SU-DHL-6 (cell line): ENCODE measurements at regions not wholly inside any gene's neighbourhood (a gene's known extent, or its start where the extent isn't known, plus 50 kb on each side); places are given as distances from the start of the nearest gene placed in this dataset.

Experiments
- CTCF ChIP-seq: fragments of 200-600 bp; sonication (generic); IDR thresholded peaks from one replicate; pipeline ENCODE4 v1.5.1; 2017; ENCODE audit warnings: antibody characterized with exemption, mild to moderate bottlenecking, low read length, moderate library complexity; ENCODE audit not compliant: insufficient read depth, poor library complexity, severe bottlenecking
- EZH2phosphoT487 ChIP-seq: fragments of 200-600 bp; sonication (generic), shearing (Covaris generic); conservative IDR thresholded peaks from 2 replicates; pipeline ENCODE4 v1.6.1; 2018; ENCODE audit warnings: mild to moderate bottlenecking, antibody characterized with exemption, low read length, moderate library complexity, mixed read lengths

DNA sequence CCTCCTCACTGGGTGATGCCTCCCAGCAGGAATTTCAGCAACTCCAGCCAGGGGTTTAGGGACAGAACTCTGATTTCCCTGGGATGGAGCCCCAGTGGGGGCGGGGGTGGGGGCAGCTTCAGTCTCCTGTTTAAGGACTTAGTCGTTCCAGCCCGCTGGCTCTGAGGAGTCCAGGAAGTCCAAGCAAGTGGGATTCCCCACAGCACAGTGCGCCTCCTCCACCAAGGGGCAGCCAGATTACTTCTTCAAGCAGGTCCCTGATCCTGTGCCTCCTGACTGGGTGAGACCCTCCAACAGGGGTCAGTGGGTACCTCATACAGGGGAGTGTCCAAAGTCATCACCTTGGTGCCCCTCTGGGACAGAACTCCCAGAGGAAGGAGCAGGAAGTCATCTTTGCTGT lies 1438.4 kb upstream of the B3GALT2 start:
- TF ChIP-seq CTCF (no peak), EZH2phosphoT487 (no peak)
